HG03558 (cell line): ENCODE measurements at regions not wholly inside any gene's neighbourhood (a gene's known extent, or its start where the extent isn't known, plus 50 kb on each side); places are given as distances from the start of the nearest gene placed in this dataset.
"Not testable (repeated sequence)": the region's sequence is repeated elsewhere in the genome, so short reads cannot be mapped to it uniquely, and the experiment has no call there.

ENCODE experiments used
- ATAC-seq: cut with Tn5 transposase; IDR thresholded peaks from one replicate; pipeline ENCODE4 v1.9.1; 2021; ENCODE audit warnings: moderate number of reproducible peaks; ENCODE audit not compliant: unreplicated experiment; ENCODE audit errors: extremely low read depth

GRCh38 chr10:36468620-36469019, 656.8 kb upstream of the ANKRD30A start:
- ATAC-seq: no peak

- ATAC-seq: no peak
Measured at GRCh38 chr10:36465604-36466379, 659.6 kb upstream of the ANKRD30A start.

DNA sequence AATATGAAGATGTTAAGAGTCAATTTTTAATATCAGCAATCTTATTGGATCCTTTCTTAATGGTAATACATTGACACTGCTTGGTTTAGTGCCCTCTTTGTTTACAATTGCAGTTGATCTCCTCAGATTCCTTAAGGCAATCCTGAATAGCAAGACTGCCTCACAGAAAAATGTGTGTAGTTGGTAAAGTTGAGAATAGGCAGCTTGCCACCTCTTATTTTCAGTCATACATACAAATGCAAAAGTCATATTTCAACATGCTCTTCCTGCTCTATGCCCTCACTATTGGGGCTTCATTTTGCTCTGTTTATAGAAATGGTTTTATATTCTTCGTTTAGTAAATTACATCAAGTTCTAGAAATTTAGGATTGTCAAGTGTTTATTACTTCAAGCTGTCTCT, 661.1 kb upstream of the ANKRD30A start:
- no peak for ATAC-seq

DNA sequence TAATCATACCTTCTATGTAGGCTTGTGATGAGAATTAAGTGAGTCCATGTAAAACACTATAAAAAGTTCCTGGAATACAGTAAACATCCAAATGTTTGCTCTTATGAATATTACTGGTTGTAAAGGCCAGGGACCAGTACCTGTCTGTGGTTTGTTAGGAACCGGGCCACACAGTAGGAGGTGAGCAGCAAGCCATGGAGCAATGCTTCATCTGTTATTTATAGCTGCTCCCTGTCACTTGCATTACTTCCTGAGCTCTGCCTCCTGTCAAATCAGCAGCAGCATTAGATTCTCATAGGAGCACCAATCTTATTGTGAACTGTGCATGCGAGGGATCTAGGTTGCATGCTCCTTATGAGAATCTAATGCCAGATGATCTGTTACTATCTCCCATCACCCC, 662.0 kb upstream of the ANKRD30A start:
- ATAC-seq: no peak

GRCh38 chr10:36462194-36462593, 663.2 kb upstream of the ANKRD30A start:
- ATAC-seq: no peak

GRCh38 chr10:36458437-36458836, 667.0 kb upstream of the ANKRD30A start:
- ATAC-seq: not testable (repeated sequence)

DNA sequence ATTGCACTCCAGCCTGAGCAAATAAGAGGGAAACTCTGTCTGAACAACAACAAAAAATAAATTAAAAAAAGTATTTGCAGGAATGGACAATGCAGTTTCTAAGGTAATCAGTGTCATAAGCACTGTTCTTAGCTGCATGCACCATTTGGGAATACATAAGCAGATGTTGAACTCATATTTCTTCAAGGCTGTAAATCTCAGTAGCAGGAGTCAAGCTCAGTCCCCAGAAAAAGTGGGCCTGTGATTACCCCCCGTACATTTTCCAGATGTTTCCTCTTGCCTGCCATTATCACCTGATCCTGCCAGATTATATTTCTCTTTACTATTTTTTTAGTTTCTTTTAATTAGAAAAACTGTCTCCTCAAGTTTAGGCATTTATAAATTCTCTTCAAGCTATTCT, 667.6 kb upstream of the ANKRD30A start:
- ATAC-seq: no peak

DNA sequence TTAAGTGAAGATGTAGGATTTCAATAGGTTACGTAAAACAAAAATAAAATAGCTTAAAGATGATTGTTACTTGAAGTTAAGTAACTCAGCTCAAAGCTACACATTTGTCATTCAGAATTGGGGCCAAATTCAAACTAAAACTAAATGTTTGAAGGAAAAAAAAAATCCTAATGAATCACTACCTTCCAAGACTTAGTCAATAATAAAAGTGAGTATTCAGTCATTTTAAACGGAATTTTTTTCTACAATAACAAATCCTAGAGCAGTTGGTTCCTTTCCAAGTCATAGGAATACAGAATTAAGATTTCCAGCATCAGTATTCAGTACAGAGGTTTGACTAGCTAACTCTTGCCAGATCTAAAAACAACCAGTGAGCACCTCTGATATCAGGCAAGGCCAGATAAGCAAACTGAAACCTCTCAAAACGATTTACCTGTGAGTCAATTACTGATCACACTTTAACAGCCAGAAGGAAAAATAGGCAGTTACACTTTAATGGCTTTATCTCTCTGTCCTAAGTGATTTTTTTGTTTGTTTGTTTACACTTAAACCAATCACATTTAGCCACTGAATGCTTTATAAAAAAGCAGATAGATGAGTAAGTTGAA, 669.8 kb upstream of the ANKRD30A start:
- ATAC-seq: no peak

DNA sequence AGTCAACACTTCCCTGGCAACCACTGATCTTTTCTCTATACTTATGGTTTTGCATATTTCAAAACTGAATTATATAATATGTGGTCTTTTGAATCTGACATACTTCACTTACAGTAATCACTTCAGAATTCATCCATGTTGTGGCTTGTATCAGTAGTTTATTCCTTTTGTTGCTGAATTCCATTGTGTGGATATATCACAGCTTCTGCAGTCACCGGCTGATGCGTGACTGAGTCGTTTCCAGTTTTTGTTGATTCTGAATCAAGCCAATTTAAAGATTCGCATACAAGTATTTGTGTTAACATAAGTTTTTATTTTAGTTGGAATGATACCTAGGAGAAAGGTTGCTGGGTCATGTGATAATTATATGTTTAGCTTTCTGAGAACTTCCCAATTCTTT, 672.5 kb upstream of the ANKRD30A start:
- ATAC-seq: no peak

DNA sequence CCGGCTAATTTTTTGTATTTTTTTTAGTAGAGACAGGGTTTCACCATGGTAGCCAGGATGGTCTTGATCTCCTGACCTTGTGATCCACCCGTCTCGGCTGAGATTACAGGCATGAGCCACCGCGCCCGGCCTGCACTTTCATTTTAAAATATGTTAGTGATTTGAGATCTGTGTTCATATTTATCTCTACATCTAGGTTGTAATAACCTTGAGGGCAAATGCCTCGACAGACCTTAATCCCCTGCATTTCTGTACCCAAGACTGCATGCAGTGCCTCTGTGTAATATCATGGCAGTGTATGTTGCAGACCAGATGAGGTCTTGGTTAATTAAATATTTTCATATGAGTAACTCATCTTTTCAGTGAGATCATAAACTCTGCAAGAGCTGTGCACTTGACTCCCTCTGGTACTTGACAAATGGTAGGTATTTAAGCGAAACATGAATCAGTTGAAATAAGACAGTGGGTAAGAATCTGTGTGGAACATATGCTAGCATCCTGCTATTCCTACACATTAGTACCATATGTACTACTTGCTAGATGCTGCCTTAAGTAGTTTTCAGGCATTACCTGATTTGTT, 673.9 kb upstream of the ANKRD30A start:
- ATAC-seq: no peak

- ATAC-seq: no peak
Measured at GRCh38 chr10:36450380-36450779, 675.0 kb upstream of the ANKRD30A start.

- no peak for ATAC-seq
Measured at GRCh38 chr10:36448760-36449691, 676.4 kb upstream of the ANKRD30A start.

DNA sequence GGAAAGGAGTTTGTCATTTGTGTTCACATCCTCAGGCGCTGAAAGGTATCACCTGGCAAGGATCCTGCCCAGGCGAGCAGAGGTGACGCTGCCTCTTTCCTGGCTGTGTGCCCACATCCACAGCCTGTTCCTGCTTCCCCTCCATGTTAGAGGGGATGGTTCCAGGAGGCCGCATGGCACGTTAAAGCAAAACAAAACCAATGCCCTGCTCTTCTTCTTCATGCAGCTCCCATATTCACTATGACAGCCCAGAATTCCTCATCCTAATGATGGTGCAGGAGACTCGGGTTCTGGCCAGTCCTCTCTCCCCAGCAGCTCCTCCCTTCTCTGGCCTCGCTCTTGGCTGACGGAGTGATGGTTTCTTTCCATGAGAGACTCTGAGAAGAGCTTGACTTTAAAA, 678.5 kb upstream of the ANKRD30A start:
- ATAC-seq: no peak

GRCh38 chr10:36443233-36443632, 682.2 kb upstream of the ANKRD30A start:
- no peak for ATAC-seq

- no peak for ATAC-seq
Measured at GRCh38 chr10:36441557-36441956, 683.8 kb upstream of the ANKRD30A start.

DNA sequence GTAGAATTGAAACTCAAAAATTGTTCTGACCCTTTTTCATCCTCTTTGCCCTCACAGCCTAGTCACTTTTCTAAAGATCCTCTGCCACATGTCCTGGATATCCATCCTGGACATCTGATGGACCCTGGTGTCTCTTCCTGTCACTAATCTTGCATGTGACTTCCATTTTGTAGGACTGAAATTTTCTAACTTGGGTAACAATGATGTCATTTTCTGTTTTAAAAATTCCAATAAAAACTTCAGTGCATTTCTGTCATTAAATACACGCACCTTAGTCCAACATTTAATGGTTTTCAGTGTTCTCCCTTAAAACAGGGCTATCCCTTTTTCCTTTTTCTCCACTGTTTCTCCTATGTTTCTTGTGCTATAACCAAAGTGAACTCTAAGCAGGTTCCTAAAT, 684.9 kb upstream of the ANKRD30A start:
- no peak for ATAC-seq

DNA sequence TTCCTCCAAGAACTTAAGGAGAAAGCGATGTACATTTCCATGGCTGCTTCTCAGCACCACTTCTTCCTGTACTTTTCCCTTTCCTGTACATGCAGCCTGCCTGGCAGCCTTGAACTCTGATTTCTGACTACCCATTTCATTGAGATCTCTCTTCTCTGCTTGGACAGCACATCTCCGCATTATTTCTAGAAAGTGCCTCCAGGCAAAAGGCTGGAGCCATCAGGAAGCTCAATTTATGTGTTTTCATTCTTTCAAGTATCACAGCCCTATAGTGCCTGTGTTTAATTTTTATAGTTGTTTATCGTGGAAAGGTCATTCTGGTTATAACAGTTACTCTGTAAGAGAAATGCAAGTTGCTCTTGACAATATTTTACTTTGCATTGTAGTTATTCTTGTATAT, 688.0 kb upstream of the ANKRD30A start:
- no peak for ATAC-seq

DNA sequence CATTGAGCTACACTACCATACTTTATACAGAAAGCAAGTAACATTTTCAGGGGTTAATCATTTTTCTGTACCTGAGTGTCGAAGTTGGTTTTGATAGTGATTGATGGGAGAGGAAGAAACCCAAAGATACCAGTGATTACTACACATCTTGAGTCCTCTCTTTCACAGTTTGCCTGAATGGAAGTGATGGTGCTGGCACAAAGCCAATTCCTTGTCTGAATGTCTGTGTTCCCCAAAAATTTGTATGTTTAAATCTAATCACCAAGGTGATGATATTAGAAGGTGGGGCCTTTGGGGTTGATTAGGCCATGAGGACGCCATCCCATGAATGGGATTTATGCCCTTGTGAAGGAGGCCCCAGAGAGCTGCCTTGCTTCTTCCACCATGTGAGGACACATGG, 696.9 kb upstream of the ANKRD30A start:
- ATAC-seq: no peak

DNA sequence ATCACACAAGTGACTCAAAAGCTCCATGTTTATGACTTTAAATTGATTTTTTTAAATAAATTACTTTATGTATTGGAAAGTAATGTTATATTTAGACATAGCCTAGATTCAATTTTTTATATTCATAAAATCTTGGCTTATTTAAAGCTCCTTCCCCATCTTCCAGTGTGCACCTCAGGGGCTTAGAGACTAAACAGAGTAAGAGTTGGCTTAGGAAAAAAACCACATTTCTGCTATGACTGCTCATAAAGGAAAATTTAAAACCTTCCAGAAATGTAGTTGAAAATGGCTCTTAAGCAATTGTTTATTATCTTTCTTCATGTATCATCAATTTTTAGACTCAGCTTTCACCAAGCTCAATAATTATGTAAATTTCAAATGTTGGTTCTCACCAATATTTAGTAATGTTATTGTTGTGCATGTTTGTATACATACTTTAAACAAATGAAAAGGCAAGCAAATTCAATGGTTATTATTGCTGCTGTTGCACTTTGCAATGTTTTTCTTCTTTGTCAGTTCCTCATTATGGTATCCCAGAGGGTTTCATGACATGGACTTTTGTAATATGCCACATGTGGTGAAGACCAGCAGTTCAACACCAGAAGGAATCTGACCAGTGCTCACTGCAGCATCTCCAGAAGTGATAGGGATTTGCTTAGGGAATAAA, 700.1 kb upstream of the ANKRD30A start:
- no peak for ATAC-seq

DNA sequence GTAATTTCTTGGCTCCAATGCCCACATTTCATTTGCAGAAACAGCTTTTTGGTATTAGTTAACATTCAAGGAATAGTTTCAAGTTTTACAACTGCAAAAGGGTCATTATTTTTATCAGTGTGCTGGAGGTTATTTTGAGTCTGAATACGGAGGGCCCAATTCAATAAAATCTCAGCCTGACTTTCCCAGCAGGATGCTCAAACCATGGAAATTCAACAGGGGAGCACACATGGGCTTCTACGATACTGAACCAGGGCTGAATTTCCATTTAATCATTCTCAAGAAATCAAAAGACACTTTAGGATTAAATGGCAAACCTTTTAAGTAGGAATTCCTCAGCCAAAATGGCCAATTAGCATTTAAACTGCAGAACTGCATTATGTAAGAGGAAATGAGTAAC, 700.9 kb upstream of the ANKRD30A start:
- ATAC-seq: no peak
